ENCODE measurements at regions not wholly inside any gene's neighbourhood (a gene's known extent, or its start where the extent isn't known, plus 50 kb on each side); places are given as distances from the start of the nearest gene placed in this dataset.

GRCh38 chr2:104429639-104430358 lies 424.1 kb upstream of the POU3F3 start:
- no peak for TF ChIP-seq POLR2A (IDR thresholded peaks at IDR 0.05; ENCODE audit: low read depth, low read length)
- DNase-seq (ENCODE audit: insufficient read length, low spot score) (no peak), FAIRE-seq (no peak)

- TF ChIP-seq POLR2A (IDR thresholded peaks at IDR 0.05; ENCODE audit: low read depth, low read length) = no peak
- DNase-seq (ENCODE audit: insufficient read length, low spot score) = no peak
- FAIRE-seq = no peak
These were observed 423.6 kb upstream of the POU3F3 start for GRCh38 chr2:104430359-104430740.

- DNase-seq (ENCODE audit: insufficient read length, low spot score) = no peak
These were observed 423.1 kb upstream of the POU3F3 start for GRCh38 chr2:104430852-104431251.

GRCh38 chr2:104431701-104432121 lies 422.2 kb upstream of the POU3F3 start:
- TF ChIP-seq POLR2A (IDR thresholded peaks at IDR 0.05; ENCODE audit: low read depth, low read length) = no peak
- FAIRE-seq = no peak
- DNase-seq (ENCODE audit: insufficient read length, low spot score) = no peak

More at GRCh38 chr2:104430852-104431251, 423.1 kb upstream of the POU3F3 start:
- no peak for TF ChIP-seq POLR2A (IDR thresholded peaks at IDR 0.05; ENCODE audit: low read depth, low read length)
- no peak for FAIRE-seq

DNA sequence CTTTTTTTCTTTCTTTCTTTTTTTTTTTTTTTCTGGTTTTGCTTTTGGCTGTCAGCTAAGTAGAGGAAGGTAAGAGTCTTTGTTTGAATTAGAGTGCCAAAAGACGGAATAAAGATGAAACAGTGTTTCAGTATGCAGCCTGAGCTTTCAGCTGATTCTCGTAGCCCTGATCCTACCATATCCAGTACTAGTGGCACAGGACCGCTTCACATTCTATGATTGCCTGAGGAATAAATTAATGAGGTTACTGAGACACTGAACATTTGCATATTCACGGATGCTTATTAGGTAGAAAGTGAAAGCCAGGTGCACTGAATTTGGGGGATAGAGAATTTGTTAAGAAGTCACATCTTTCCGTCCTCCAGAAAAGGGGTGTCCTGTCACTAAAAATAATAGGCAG lies 421.5 kb upstream of the POU3F3 start:
- DNase-seq (ENCODE audit: insufficient read length, low spot score) = no peak
- TF ChIP-seq POLR2A (IDR thresholded peaks at IDR 0.05; ENCODE audit: low read depth, low read length) = no peak
- FAIRE-seq = no peak

GRCh38 chr2:104432991-104433390 lies 420.9 kb upstream of the POU3F3 start:
- DNase-seq (ENCODE audit: insufficient read length, low spot score) = no peak
- no peak for FAIRE-seq
- no peak for TF ChIP-seq POLR2A (IDR thresholded peaks at IDR 0.05; ENCODE audit: low read depth, low read length)

DNA sequence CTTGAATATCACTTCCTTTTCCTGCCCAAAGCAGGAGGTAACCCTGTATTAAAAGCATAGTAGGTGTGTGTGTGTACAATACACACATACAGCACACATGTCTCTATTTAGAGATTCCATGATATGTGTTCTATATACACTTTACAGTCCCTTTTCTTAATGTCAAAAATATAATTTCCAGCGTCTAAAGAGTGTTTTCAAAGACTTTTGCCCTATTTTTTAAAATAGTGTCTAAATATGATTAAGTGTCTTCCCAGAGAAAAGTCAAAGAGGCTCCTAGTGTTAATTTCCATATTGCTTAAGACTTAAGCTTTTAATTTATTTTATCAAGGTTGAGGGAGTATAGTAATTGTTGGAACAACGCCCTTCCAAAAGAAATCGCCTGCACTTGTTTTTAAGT lies 420.3 kb upstream of the POU3F3 start:
- TF ChIP-seq POLR2A (IDR thresholded peaks at IDR 0.05; ENCODE audit: low read depth, low read length) = no peak
- DNase-seq (ENCODE audit: insufficient read length, low spot score) = no peak
- FAIRE-seq = no peak

DNA sequence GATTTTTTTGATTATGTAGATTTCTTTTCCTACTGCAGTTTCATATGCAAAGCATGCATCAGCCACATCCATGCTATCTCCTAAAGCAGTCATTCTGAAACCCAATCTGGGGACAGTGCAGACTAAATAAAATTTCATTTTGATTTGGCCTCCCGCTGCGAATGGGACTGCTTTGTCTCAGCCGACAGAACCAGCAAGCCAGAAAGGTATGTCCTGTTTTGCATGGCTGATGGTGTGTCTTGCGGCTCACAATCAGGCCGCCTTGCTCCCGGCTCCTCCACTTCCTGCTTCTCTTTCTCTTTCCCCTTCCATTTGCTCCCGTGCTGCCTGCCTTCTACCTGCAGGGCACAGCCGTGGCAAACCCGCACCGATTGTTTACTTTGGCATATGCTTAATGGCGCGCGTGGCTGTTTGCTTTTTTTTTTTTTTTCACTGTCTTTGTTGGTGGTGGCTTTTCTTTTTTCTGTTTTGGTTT lies 419.6 kb upstream of the POU3F3 start:
- DNase-seq (ENCODE audit: insufficient read length, low spot score) = no peak
- FAIRE-seq = no peak
- TF ChIP-seq POLR2A (IDR thresholded peaks at IDR 0.05; ENCODE audit: low read depth, low read length) = no peak

- TF ChIP-seq POLR2A (IDR thresholded peaks at IDR 0.05; ENCODE audit: low read depth, low read length) = no peak
- DNase-seq (ENCODE audit: insufficient read length, low spot score) = no peak
- no peak for FAIRE-seq
These were observed 418.9 kb upstream of the POU3F3 start for GRCh38 chr2:104434966-104435365.

DNA sequence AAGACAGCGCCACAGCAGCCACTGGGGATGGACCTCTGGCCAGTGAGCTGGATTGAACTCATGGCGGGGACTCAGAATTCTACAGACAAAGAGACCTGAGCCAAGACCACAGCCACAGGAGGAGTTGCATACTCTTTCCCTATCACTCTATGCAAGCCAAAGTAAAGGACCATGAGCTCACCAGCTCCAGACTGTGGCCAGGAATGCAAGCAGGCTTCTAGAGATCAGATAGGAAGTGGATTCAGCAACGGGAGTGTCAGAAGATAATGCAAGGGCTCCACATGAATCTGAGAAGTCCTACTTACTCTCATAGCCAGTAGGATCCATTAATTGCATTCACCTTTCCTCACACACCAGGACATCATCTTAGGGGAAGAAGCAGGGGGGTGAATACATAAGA lies 415.4 kb upstream of the POU3F3 start:
- TF ChIP-seq POLR2A (IDR thresholded peaks at IDR 0.05; ENCODE audit: low read depth, low read length) = no peak
- FAIRE-seq (no peak), DNase-seq (ENCODE audit: insufficient read length, low spot score) (no peak)

DNA sequence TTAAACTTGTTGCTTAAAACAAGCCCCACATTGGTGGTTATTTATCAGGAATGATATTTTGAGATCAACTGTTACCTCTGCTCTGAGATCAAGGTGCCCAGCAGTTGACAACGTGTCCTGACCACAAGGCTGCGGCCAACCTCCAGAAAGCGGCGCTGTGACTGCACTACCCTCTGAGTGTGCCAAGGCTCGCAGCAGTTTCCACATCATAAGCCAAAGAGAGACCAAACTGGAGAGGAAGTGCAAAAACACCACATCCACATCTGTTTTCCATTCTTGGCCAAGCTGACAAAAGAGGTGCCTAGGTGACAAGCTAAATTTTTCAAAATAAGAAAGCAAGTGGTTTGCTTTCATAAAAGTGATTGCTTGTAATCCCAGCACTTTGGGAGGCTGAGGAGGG lies 410.8 kb upstream of the POU3F3 start:
- no peak for DNase-seq (ENCODE audit: insufficient read length, low spot score)
- no peak for TF ChIP-seq POLR2A (IDR thresholded peaks at IDR 0.05; ENCODE audit: low read depth, low read length)
- FAIRE-seq = no peak

DNA sequence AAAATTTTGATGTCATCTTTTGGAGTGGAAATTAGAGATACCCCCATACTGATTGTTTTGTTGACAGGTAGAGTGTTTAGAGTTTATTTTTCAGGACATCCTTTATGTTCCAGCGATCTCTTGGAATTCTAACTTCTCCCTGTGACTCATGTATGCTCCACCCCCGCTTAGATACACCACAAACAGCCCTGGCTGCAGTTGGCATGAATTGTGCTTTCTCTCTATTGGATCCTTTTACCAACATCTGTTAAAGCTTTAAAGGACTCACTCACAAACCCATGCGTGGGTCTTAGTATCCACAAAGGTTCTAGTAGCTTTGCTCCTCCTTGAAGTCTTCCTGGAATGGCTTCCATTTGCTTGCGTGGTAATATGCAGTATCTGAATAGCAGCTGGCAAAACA lies 409.5 kb upstream of the POU3F3 start:
- no peak for FAIRE-seq
- no peak for DNase-seq (ENCODE audit: insufficient read length, low spot score)
- no peak for TF ChIP-seq POLR2A (IDR thresholded peaks at IDR 0.05; ENCODE audit: low read depth, low read length)

DNA sequence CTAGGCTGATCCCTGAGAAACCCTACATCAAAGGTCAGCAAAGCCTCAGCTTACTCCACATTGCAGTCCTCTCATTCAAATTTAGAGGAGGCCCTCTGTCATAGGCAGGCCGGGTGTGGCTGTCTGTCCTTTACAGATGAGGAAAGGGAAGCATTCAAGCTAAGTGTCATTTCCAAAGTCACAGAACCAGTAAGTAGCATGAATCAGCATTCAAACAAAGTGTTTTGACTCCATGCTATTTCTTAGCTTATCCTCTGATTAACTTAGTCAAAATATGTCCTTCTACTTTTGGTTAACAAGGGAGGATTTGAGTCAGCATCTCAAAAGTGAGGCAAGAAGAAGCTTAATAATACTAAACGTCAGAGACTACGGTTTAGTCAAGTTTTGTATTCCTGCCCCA lies 409.0 kb upstream of the POU3F3 start:
- no peak for FAIRE-seq
- no peak for TF ChIP-seq POLR2A (IDR thresholded peaks at IDR 0.05; ENCODE audit: low read depth, low read length)
- DNase-seq (ENCODE audit: insufficient read length, low spot score) = no peak

GRCh38 chr2:104447831-104448434 lies 406.0 kb upstream of the POU3F3 start:
- no peak for FAIRE-seq
- DNase-seq (ENCODE audit: insufficient read length, low spot score) = no peak
- TF ChIP-seq POLR2A (IDR thresholded peaks at IDR 0.05; ENCODE audit: low read depth, low read length) = no peak

Measured in H54 (cell line).